ENCODE measurements at regions not wholly inside any gene's neighbourhood (a gene's known extent, or its start where the extent isn't known, plus 50 kb on each side); places are given as distances from the start of the nearest gene placed in this dataset.

DNA sequence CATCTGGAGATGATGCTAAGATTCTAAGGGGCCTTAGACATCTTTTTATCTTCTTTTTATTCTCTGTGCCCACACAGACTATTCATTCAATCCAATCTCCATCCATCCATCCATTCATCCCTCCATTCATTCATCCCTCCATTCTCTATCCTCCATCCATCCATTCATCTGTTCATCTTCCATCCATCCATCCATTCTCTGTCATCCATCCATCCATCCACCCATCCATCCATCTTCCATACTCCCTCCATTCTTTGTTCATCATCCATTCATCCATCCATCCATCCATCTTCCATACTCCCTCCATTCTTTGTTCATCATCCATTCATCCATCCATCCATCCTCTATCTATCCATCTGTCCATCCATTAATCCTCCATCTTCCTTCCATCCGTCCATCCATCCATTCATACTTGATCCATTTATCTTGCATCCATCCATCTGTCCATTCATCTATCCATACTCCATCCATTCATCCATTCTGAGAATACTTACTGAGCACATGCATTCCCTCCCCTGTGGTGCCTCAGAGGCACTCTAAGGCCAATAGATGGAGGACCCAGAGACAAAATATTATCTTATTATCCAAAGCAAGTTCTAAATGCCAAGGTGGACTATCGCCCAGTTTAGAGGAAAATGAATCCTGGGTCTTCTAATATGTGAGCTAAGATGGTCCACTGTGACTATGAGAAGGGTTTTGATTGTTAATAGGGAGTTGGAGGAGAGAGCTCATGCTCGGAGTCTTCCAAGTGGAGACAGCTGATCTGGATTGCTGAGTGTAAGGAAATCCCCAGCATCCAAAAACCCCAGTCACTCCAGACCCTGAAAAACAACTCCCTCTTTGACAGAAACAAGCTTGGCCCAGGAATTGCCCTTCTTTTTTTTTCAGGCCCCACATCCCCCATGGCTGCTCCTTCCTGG is 152.6 kb upstream of the MYCN start:
- Histone ChIP-seq H3K4ac (ENCODE audit: low read depth, low read length) (no peak overlapping the region), H3K27ac (ENCODE audit: low read depth, low read length) (no peak overlapping the region), H3K18ac (ENCODE audit: low read length) (no peak overlapping the region), H3K36me3 (ENCODE audit: control insufficient read depth in 1 of 2, insufficient read depth in 2 of 2, low read length in 2 of 2) (no peaks in the 10 kb centered on the region), H2AK5ac (ENCODE audit: low read length) (no peak overlapping the region), H3K27me3 (ENCODE audit: insufficient read depth, low read length) (no peaks in the 10 kb centered on the region), H2BK5ac (ENCODE audit: low read depth, low read length, poor library complexity) (no peak overlapping the region), H2BK12ac (ENCODE audit: low read length) (no peak overlapping the region), H2AFZ (ENCODE audit: insufficient read depth, low read length, poor library complexity) (no peak overlapping the region), H4K91ac (ENCODE audit: low read depth, low read length) (no peak overlapping the region), H3K79me1 (ENCODE audit: low read length) (no peaks in the 10 kb centered on the region), H3K9ac (ENCODE audit: low read length) (no peak overlapping the region), H3K9me3 (ENCODE audit: insufficient read depth, low read depth, low read length) (no peaks in the 10 kb centered on the region), H3K23ac (ENCODE audit: low read length) (no peak overlapping the region), H3K4me1 (ENCODE audit: control insufficient read depth in 1 of 2, insufficient read depth in 2 of 2, low read length in 2 of 2) (no peaks in the 10 kb centered on the region), H4K8ac (ENCODE audit: low read depth, low read length) (no peak overlapping the region), H3K4me3 (ENCODE audit: low read depth, low read length) (no peak overlapping the region), H4K12ac (ENCODE audit: low read depth, low read length) (no peak overlapping the region), H3K4me2 (ENCODE audit: low read length) (no peak overlapping the region), H3K79me2 (ENCODE audit: control insufficient read depth, insufficient read depth, low read length, poor library complexity) (no peaks in the 10 kb centered on the region), H2BK120ac (ENCODE audit: insufficient read depth, low read length, poor library complexity) (no peak overlapping the region), H3K14ac (ENCODE audit: low read length) (no peak overlapping the region)
- 100% methylated on average over 1 of the region's 3 CpGs for WGBS (ENCODE audit: extremely low coverage, insufficient coverage, insufficient read length)
- no peak for DNase-seq

DNA sequence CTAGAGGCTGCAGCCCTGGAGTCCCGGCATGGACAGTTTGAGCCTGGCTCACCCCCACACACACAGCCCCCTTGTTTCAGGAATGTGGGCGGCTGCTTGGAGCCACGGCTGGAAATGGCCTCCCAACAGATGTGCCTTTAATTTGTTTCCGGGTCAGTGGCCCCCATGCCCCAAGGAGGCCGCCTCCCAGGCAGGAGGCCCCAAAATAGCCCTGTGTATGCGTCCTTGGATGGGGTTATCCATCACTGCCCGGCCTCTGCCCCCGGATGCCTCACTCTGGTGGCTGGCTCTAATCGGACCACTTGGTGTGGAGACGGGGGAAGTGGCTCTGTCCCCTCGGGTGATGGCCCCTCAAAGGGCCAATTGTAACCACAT is 151.9 kb upstream of the MYCN start:
- H2BK12ac ChIP-seq (ENCODE audit: low read length), result no peak overlapping the region
- H3K27ac ChIP-seq (ENCODE audit: low read depth, low read length), result no peak overlapping the region
- H3K14ac ChIP-seq (ENCODE audit: low read length), result no peak overlapping the region
- no peak overlapping the region for H2BK5ac ChIP-seq (ENCODE audit: low read depth, low read length, poor library complexity)
- no peak overlapping the region for H3K23ac ChIP-seq (ENCODE audit: low read length)
- no peak overlapping the region for H3K18ac ChIP-seq (ENCODE audit: low read length)
- DNase-seq, result no peak
- no peaks in the 10 kb centered on the region for H3K36me3 ChIP-seq (ENCODE audit: control insufficient read depth in 1 of 2, insufficient read depth in 2 of 2, low read length in 2 of 2)
- no peak overlapping the region for H4K12ac ChIP-seq (ENCODE audit: low read depth, low read length)
- H3K4me3 ChIP-seq (ENCODE audit: low read depth, low read length), result no peak overlapping the region
- H4K8ac ChIP-seq (ENCODE audit: low read depth, low read length), result no peak overlapping the region
- no peaks in the 10 kb centered on the region for H3K27me3 ChIP-seq (ENCODE audit: insufficient read depth, low read length)
- no peak overlapping the region for H2AK5ac ChIP-seq (ENCODE audit: low read length)
- no peak overlapping the region for H3K4ac ChIP-seq (ENCODE audit: low read depth, low read length)
- H3K79me1 ChIP-seq (ENCODE audit: low read length), result no peaks in the 10 kb centered on the region
- H3K79me2 ChIP-seq (ENCODE audit: control insufficient read depth, insufficient read depth, low read length, poor library complexity), result no peaks in the 10 kb centered on the region
- no peak overlapping the region for H2AFZ ChIP-seq (ENCODE audit: insufficient read depth, low read length, poor library complexity)
- H3K4me1 ChIP-seq (ENCODE audit: control insufficient read depth in 1 of 2, insufficient read depth in 2 of 2, low read length in 2 of 2), result no peaks in the 10 kb centered on the region
- no peak overlapping the region for H3K4me2 ChIP-seq (ENCODE audit: low read length)
- no peak overlapping the region for H2BK120ac ChIP-seq (ENCODE audit: insufficient read depth, low read length, poor library complexity)
- H4K91ac ChIP-seq (ENCODE audit: low read depth, low read length), result no peak overlapping the region
- H3K9me3 ChIP-seq (ENCODE audit: insufficient read depth, low read depth, low read length), result no peaks in the 10 kb centered on the region
- no peak overlapping the region for H3K9ac ChIP-seq (ENCODE audit: low read length)
- no CpG with 5 or more reads among the region's 11 CpGs for WGBS (ENCODE audit: extremely low coverage, insufficient coverage, insufficient read length)

DNA sequence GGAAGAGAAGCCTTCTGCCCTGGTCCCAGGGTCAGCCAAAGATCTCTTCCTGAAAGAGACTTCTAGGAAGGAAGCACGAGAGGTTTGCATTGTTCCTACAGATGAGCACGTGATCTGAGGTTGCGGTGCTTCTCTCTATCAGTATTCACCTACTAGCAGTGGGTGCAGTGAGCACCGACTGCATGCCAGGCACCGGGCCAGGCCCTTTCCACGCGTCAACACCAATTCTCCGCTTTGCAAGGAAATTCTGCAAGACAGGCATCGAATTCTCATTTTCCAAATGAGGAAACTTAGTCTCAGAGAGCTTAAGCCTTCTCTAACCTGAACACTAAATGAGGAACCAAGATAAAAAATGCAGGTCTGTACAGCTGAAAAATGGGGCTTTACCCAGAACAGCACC is 151.5 kb upstream of the MYCN start:
- no peak overlapping the region for H3K18ac ChIP-seq (ENCODE audit: low read length)
- no CpG with 5 or more reads among the region's 9 CpGs for WGBS (ENCODE audit: extremely low coverage, insufficient coverage, insufficient read length)
- H2BK12ac ChIP-seq (ENCODE audit: low read length), result no peak overlapping the region
- no peaks in the 10 kb centered on the region for H3K36me3 ChIP-seq (ENCODE audit: control insufficient read depth in 1 of 2, insufficient read depth in 2 of 2, low read length in 2 of 2)
- H3K27me3 ChIP-seq (ENCODE audit: insufficient read depth, low read length), result no peaks in the 10 kb centered on the region
- H3K9ac ChIP-seq (ENCODE audit: low read length), result no peak overlapping the region
- no peak overlapping the region for H3K4ac ChIP-seq (ENCODE audit: low read depth, low read length)
- H2BK5ac ChIP-seq (ENCODE audit: low read depth, low read length, poor library complexity), result no peak overlapping the region
- H3K23ac ChIP-seq (ENCODE audit: low read length), result no peak overlapping the region
- no peak overlapping the region for H3K14ac ChIP-seq (ENCODE audit: low read length)
- H3K4me3 ChIP-seq (ENCODE audit: low read depth, low read length), result no peak overlapping the region
- no peaks in the 10 kb centered on the region for H3K79me1 ChIP-seq (ENCODE audit: low read length)
- no peaks in the 10 kb centered on the region for H3K4me1 ChIP-seq (ENCODE audit: control insufficient read depth in 1 of 2, insufficient read depth in 2 of 2, low read length in 2 of 2)
- H3K79me2 ChIP-seq (ENCODE audit: control insufficient read depth, insufficient read depth, low read length, poor library complexity), result no peaks in the 10 kb centered on the region
- H4K91ac ChIP-seq (ENCODE audit: low read depth, low read length), result no peak overlapping the region
- no peak overlapping the region for H3K4me2 ChIP-seq (ENCODE audit: low read length)
- H2AFZ ChIP-seq (ENCODE audit: insufficient read depth, low read length, poor library complexity), result no peak overlapping the region
- no peak overlapping the region for H4K12ac ChIP-seq (ENCODE audit: low read depth, low read length)
- H2BK120ac ChIP-seq (ENCODE audit: insufficient read depth, low read length, poor library complexity), result no peak overlapping the region
- H3K9me3 ChIP-seq (ENCODE audit: insufficient read depth, low read depth, low read length), result no peaks in the 10 kb centered on the region
- DNase-seq, result no peak
- no peak overlapping the region for H2AK5ac ChIP-seq (ENCODE audit: low read length)
- no peak overlapping the region for H3K27ac ChIP-seq (ENCODE audit: low read depth, low read length)
- H4K8ac ChIP-seq (ENCODE audit: low read depth, low read length), result no peak overlapping the region

DNA sequence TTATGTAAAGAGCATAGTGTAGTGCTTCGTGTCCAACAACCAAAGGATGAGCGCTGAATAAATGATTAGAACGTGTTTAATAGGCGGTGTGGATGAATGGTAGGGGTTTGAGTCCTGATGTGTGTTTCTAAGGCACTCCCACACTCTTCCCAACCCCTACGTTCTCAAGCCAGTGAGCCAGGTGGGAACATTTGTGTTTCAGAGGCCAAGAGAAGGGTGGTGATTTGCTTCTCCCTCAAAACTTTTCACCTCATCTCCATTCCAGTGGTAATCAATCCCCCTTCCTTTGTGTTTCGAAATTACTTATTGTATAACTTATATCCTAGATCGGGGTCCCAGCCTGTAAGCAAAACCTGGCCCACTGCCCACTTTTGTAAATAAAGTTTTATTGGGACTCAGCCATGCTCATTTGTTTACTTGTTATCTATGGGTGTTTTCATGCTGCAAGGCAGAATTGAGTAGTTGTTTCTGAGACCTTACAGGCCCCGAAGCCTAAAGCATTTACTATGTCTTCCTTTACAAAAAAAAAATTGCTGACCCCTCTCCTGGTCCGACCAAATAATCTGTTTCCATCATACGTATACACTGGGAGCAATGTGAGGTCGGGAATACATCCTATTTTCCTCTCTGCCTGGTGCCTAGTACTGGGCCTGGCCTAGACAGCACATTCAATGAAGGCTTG is 150.8 kb upstream of the MYCN start:
- H4K91ac ChIP-seq (ENCODE audit: low read depth, low read length), result no peak overlapping the region
- H2AFZ ChIP-seq (ENCODE audit: insufficient read depth, low read length, poor library complexity), result no peak overlapping the region
- no peaks in the 10 kb centered on the region for H3K36me3 ChIP-seq (ENCODE audit: control insufficient read depth in 1 of 2, insufficient read depth in 2 of 2, low read length in 2 of 2)
- no peak overlapping the region for H3K4me2 ChIP-seq (ENCODE audit: low read length)
- H3K18ac ChIP-seq (ENCODE audit: low read length), result no peak overlapping the region
- H3K4me1 ChIP-seq (ENCODE audit: control insufficient read depth in 1 of 2, insufficient read depth in 2 of 2, low read length in 2 of 2), result no peaks in the 10 kb centered on the region
- no peak overlapping the region for H3K27ac ChIP-seq (ENCODE audit: low read depth, low read length)
- no peaks in the 10 kb centered on the region for H3K27me3 ChIP-seq (ENCODE audit: insufficient read depth, low read length)
- no peaks in the 10 kb centered on the region for H3K79me2 ChIP-seq (ENCODE audit: control insufficient read depth, insufficient read depth, low read length, poor library complexity)
- no peaks in the 10 kb centered on the region for H3K9me3 ChIP-seq (ENCODE audit: insufficient read depth, low read depth, low read length)
- no peak overlapping the region for H2BK5ac ChIP-seq (ENCODE audit: low read depth, low read length, poor library complexity)
- H2BK12ac ChIP-seq (ENCODE audit: low read length), result no peak overlapping the region
- no peak overlapping the region for H2AK5ac ChIP-seq (ENCODE audit: low read length)
- WGBS (ENCODE audit: extremely low coverage, insufficient coverage, insufficient read length), result no CpG with 5 or more reads among the region's 11 CpGs
- H3K4ac ChIP-seq (ENCODE audit: low read depth, low read length), result no peak overlapping the region
- no peak overlapping the region for H4K8ac ChIP-seq (ENCODE audit: low read depth, low read length)
- no peaks in the 10 kb centered on the region for H3K79me1 ChIP-seq (ENCODE audit: low read length)
- no peak overlapping the region for H2BK120ac ChIP-seq (ENCODE audit: insufficient read depth, low read length, poor library complexity)
- no peak overlapping the region for H3K14ac ChIP-seq (ENCODE audit: low read length)
- no peak overlapping the region for H3K23ac ChIP-seq (ENCODE audit: low read length)
- H4K12ac ChIP-seq (ENCODE audit: low read depth, low read length), result no peak overlapping the region
- no peak overlapping the region for H3K4me3 ChIP-seq (ENCODE audit: low read depth, low read length)
- no peak overlapping the region for H3K9ac ChIP-seq (ENCODE audit: low read length)
- no peak for DNase-seq

Measured in trophoblast cell (in vitro differentiated cells and primary cell).